Head of caudate nucleus (tissue), 42 donors: ENCODE measurements at regions not wholly inside any gene's neighbourhood (a gene's known extent, or its start where the extent isn't known, plus 50 kb on each side); places are given as distances from the start of the nearest gene placed in this dataset.
"Not testable (repeated sequence)": the region's sequence is repeated elsewhere in the genome, so short reads cannot be mapped to it uniquely, and the experiment has no call there.

Experiments
- DNase-seq, 42 donors: peaks; one replicate each; pipeline versions ENCODE4 v3.0.0 to v3.0.0-alpha.2; 2020 to 2021; ENCODE audit warnings: mixed read lengths in 7 of 42
- intact Hi-C: fragments of 100-400 bp; cut with DNase I; formaldehyde crosslinking; loops from one replicate; pipeline ENCODE4 v1.15.0; 2022

DNA sequence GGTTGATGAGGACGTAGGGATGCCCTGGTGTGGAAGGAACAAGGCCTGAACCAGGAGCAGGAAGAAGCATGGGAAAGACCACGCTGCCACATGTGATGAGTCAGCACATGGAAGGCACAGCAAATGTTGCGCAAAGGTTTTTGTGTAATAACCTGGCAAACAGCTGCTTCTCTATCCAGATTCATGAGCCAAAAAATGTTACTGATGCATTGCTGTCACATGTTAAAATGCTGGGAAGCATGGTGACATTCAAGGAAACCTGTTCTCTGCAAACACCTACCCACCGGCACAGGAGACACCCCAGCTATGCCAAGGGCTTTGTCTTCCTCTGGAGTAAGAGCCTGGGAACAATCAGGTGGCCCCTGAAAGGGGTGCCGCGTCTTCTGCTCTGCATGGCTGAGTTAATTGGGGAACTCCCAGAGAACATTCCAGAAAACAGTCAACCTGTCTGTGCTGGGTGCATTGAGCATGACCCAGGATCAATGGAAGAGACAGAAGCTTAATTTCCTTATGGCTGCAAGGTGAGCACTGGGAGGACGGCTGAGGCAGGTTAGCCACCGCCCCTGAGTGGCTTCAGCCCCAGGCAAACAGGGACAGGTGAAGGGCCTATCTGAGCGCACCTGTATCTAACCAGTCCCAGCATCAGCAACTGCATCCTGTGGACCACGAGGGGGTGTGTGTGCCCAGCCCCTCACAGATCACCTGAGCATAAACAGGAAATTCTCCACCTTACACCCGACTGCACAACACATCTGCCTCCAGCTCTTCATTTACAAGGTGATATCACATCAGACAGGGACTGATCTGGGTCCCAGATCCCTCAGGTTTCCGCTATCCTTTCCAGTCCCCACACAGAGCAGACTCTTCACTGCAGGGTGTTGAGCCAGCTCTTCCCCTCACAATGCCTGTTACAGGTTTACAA is 108.4 kb downstream of the GGTLC2 start:
- DNase-seq: peak in 2 of 42 donors; percentile 18 to 21
- intact Hi-C loops: no loop called here

DNA sequence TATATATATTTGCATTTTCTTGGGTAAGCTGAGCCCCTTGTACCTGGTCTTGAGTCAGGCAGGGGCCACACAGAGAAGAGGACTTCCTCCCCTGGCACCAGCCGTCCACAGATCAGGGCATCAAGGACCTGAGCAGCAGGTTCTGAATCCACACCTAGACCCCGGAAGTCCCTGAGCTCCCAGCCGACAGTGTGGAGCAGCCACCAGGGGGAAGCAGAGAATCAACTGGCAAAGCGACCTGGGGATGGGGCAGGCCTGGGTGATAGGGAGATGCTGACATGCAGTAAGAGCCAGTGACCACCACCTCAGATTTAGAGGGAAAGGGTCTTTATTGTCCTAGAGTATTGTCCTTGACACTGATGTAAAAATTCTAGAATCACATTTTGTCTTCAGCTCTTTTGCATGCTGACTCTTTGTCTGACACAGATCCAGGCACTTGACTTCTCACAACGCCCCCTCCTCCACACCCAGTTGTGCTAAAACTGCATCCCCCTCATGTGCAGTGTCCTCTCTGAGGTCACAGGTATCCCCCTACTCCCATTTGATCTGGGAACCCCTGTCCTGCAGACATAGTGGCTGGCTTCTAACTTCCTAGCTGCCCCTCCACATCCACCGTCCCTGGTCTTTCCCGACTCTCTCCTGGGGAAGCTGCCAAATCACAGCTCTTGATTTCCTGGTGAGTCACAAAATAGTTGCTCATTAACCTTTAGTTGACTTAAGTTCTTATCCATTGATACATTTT is 109.3 kb downstream of the GGTLC2 start:
- intact Hi-C loops: no loop called here
- DNase-seq: peak in 39 of 42 donors; percentile 8 to 74 (median 46)

GRCh38 chr22:22754268-22754657 is 109.8 kb downstream of the GGTLC2 start:
- intact Hi-C loops: no loop called here
- no peak for DNase-seq

DNA sequence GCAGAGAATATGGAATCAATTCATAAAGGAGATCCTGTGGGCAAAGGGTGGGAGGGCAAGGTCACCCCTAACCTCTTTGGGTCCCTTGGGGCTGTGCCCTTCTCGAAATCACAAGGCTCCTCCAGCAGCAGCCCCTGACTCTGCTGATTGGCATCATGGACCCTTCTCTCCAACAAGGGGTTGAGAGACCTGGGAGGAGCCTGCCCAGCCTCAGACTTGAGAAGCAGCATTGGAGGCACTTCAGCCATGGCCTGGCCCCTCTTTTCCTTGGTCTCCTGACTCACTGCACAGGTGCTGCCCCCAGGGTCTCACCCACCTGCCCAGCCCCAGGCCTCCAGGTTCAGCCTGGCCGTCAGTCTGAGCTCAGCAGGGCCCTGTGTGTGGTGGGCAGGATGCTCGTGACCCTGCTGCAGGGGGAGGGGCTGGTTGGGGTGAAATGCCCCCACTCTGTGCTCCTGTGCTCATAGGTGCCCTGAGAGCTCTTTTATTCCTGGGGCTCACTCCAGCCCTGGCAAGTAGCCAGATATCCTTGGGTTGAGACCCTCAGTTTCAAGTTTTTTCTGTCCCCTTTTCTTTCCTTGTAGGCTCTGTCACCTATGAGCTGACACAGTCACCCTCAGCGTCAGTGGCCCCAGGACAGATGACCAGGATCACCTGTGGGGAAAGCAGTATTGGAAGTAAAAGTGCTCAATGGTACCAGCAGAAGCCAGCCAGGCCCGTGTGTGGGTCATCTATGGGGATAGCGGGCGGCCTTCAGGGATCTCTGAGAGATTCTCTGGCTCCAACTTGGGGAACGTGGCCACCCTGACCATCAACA is 110.8 kb downstream of the GGTLC2 start:
- DNase-seq: peak in 2 of 42 donors; percentile 24 to 26

GRCh38 chr22:22755778-22756100 is 111.3 kb downstream of the GGTLC2 start:
- intact Hi-C loops: no loop called here
- peak in 1 of 42 donors; percentile 16 for DNase-seq

More for the DNA sequence above, 110.8 kb downstream of the GGTLC2 start:
- intact Hi-C loops: no loop called here

- intact Hi-C loops: no loop called here
- DNase-seq: peak in 1 of 42 donors; percentile 24
These were observed 111.7 kb downstream of the GGTLC2 start for GRCh38 chr22:22756109-22756508.

DNA sequence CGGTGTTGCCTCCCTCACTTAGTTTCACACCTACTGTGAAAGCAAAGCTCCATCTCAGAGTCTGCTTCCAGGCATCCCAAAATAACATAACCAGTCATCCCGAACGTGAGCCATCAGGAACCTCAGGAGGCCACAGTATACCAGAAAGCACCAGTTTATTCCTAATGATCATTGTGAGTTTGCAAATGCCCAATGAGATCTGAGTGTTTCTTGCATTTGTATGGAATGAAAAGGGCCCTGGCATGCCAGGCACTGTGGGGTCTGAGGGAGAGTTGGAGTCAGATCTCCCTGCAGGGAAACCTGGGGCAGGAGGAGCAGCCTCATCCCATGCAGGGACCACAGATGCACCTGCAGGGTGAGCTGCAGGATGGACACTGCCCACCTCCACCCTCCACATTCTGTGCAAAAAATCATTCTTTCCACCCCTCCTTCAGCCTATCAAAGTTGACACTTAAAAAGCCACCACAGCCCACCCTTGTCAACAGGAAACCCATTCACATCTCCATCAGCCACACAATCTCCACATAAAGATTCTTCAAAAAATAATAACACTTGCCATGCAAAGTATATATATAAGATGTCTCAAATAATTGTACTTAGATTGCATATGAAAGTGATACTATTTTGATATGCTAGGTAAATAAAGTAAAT is 112.3 kb downstream of the GGTLC2 start:
- peak in 1 of 42 donors; percentile 12 for DNase-seq
- intact Hi-C loops: not testable (repeated sequence)

- DNase-seq, intact Hi-C loops: not testable (repeated sequence)
These were observed 113.8 kb downstream of the GGTLC2 start for GRCh38 chr22:22758101-22758807.

- no peak for DNase-seq
- intact Hi-C loops: no loop called here
These were observed 115.0 kb downstream of the GGTLC2 start for GRCh38 chr22:22759371-22759770.

DNA sequence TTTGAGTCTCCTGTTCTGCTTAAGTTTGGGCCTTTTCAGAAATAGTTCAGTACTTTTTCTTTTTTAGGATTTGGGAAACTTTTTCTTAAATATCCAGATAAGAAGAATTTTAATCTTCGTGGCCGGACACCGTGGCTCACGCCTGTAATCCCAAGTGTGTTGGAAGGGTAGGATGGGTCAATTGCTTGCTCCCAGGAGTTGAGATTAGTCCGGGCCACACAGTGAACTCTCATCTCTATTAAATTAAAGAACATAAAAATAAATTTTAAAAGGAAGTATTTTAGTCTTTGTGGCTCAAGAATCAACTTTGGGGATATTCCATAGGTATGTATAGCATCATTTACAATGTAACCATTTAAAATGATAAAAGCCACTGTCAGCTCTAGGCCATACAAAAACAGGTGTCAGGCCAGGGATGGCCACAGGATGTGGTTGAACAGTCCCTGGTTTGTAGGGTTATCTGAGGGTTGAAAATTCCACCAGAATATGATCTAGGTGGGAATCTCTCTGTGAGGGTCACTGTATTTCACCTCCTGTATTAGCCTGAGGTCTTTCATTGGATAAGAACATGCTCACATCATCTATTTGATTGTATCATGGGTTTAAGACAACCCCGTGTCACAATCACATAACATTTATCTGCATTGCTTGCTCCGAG is 115.6 kb downstream of the GGTLC2 start:
- intact Hi-C loops: loop anchor here (10.0 kb wide), 1 partner anchor 55 kb away; no protein-coding TSS in a partner anchor
- no peak for DNase-seq

DNA sequence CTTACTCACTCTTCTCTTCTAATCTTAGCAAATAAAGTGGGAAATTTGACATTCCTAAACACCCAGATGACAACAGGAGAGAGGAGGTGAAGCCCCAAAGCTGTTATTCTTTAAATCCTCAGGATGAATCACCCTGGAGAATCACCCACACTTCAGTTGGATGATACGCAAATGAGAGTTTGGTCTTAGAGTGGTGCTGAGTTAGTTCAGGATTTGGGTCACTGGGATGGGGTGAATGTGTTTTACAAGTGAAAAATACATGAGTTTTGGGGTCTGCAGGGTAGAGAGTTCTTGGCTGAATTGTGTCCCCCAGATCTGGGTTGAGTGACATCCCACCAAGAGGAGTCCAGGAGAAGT is 117.2 kb downstream of the GGTLC2 start:
- intact Hi-C loops: loop anchor here (10.0 kb wide), 1 partner anchor 57 kb away; no protein-coding TSS in a partner anchor
- no peak for DNase-seq

DNA sequence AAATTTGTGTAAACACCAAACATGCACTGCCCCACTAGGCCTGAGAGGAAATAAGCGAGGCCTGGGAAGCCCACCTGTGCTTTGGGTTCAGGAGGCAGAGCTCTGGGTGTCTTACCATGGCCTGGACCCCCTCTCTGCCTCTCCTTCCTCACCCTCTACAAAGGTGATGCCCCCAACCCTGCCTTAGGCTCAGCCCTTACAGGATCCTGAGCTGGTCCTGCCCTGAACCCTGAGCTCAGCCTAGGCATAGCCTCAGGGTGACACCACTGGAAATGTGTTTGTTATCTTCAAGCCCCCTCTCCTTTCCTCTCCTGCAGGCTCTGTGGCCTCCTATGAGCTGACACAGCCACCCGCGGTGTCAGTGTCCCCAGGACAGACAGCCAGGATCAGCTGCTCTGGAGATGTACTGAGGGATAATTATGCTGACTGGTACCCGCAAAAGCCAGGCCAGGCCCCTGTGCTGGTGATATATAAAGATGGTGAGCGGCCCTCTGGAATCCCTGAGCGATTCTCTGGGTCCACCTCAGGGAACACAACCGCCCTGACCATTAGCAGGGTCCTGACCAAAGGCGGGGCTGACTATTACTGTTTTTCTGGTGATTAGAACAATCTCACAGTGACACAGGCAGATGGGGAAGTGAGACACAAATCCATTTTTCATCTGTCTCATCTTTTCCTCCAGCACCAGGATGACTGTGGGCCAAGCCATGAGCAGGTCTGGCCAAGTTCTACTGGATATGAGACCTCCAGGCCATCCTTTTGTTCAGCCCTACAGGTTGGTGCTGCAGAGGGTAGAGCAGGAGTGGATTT is 117.8 kb downstream of the GGTLC2 start:
- intact Hi-C loops: loop anchor here (10.0 kb wide), 1 partner anchor 57 kb away; no protein-coding TSS in a partner anchor
- DNase-seq: peak in 1 of 42 donors; percentile 21

GRCh38 chr22:22763512-22763911 is 119.1 kb downstream of the GGTLC2 start:
- intact Hi-C loops: loop anchor here (10.0 kb wide), 1 partner anchor 59 kb away; no protein-coding TSS in a partner anchor
- peak in 1 of 42 donors; percentile 21 for DNase-seq

DNA sequence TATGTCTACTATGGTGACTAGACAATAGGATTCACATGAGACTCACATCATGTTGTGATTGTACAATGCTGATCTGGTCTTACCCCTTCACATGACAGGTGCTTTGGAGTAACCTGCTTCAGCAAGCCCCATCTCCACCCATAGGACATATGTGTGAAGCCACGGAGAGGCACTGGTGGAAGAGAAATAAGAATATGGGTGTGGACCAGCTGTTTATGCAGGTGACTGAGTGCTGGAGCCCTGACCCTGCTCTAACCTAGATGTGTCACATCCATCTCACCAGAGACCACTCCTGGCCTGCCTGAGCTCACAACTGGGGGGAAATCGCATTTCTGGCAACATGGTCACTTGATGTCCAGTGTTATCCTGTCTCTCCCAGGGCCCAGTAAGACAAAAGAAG is 119.7 kb downstream of the GGTLC2 start:
- intact Hi-C loops: loop anchor here (10.0 kb wide), 1 partner anchor 59 kb away; no protein-coding TSS in a partner anchor

GRCh38 chr22:22767876-22768602 is 119.6 kb upstream of the IGLL5 start:
- no peak for DNase-seq
- intact Hi-C loops: loop anchor here (10.0 kb wide), 1 partner anchor 63 kb away; no protein-coding TSS in a partner anchor

More for the DNA sequence above, 119.7 kb downstream of the GGTLC2 start:
- DNase-seq: no peak

- intact Hi-C loops: loop anchor here (10.0 kb wide), 1 partner anchor 64 kb away; no protein-coding TSS in a partner anchor
- no peak for DNase-seq
These were observed 118.7 kb upstream of the IGLL5 start for GRCh38 chr22:22768885-22769284.
